ENCODE measurements at regions not wholly inside any gene's neighbourhood (a gene's known extent, or its start where the extent isn't known, plus 50 kb on each side); places are given as distances from the start of the nearest gene placed in this dataset.

DNA sequence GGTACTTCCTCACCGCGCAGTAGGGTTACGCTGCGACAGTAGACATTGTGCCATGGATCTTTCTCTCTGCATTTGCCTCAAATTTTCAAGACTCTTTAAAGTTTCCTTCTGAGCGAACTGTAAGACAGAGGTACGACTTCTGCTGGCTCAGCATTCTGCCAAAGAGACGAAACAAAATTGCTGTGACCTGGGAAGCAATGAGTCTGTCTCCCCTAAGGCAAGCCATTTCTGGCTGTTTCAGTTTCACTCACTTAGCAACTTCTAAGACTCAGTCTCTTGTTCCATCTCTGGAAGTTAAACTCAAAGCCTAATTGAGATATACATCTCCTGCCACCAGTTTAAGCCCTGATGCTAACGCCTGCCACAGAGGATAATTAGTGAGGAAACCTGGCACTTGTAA lies 510.9 kb upstream of the DAB1 start:
- Histone ChIP-seq H3K36me3 (no peaks in the 10 kb centered on the region), H3K4me3 (ENCODE audit: low read depth, low read length) (no peak overlapping the region), H3K27me3 (ENCODE audit: insufficient read depth, low read depth, severe bottlenecking) (no peaks in the 10 kb centered on the region), H3K27ac (no peak overlapping the region), H3K9me3 (ENCODE audit: severe bottlenecking) (no peaks in the 10 kb centered on the region)
- no peak for DNase-seq
- no peak for TF ChIP-seq CTCF (IDR thresholded peaks at IDR 0.05; ENCODE audit: low read depth, low read length)

GRCh38 chr1:57927003-57927402 lies 503.1 kb upstream of the DAB1 start:
- H3K9me3 ChIP-seq (ENCODE audit: severe bottlenecking): no peaks in the 10 kb centered on the region
- no peak for DNase-seq
- no peak for TF ChIP-seq CTCF (IDR thresholded peaks at IDR 0.05; ENCODE audit: low read depth, low read length)
- no peak overlapping the region for H3K27ac ChIP-seq
- H3K27me3 ChIP-seq (ENCODE audit: insufficient read depth, low read depth, severe bottlenecking): no peaks in the 10 kb centered on the region
- H3K4me3 ChIP-seq (ENCODE audit: low read depth, low read length): no peak overlapping the region
- H3K36me3 ChIP-seq: no peaks in the 10 kb centered on the region

DNA sequence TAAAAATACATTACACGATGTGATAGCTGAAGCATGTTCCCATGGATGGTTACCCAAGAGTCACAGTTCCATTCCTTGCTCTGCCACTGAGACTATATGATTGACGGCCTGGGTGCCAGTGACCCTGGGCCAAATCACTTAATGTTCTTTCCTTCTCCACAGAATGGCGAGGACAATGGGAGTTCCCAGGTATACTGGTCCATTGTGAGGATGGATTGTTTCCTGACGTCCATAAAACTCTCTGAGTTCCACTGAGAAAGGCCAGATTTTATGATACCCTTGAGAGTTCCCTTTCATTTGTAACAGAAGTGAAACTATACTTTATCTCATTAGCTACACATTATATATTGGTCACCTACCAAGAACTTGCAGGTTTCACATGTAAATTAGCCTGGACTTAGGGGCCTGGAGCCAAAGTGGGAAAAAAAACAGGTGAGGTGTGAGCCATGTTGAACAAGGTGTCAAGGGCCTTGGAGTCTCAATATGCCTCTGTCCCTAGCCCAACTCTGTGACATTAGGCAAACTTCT lies 502.2 kb upstream of the DAB1 start:
- H3K36me3 ChIP-seq: no peaks in the 10 kb centered on the region
- no peaks in the 10 kb centered on the region for H3K9me3 ChIP-seq (ENCODE audit: severe bottlenecking)
- no peak overlapping the region for H3K4me3 ChIP-seq (ENCODE audit: low read depth, low read length)
- H3K27ac ChIP-seq: no peak overlapping the region
- TF ChIP-seq CTCF (IDR thresholded peaks at IDR 0.05; ENCODE audit: low read depth, low read length): no peak
- DNase-seq: no peak
- H3K27me3 ChIP-seq (ENCODE audit: insufficient read depth, low read depth, severe bottlenecking): no peaks in the 10 kb centered on the region

DNA sequence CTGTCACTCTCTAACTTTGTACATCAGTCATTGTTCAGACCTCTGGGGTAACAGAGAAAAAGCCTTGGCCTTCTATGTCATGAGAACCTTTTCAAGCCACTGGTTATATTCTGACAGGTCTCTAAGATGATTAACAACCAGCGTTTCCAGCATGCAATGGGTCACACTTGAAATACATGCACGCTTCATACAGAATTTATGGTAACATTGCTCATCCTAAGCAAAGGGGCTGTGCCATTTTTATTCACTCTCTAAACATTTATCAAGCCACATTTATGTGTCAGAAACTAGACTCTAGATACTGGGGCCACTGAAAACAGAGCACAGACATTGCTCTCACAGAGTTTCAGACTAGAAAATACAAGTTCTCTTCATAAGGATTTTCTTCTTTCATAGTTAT lies 501.4 kb upstream of the DAB1 start:
- DNase-seq: no peak
- H3K9me3 ChIP-seq (ENCODE audit: severe bottlenecking): no peaks in the 10 kb centered on the region
- H3K27me3 ChIP-seq (ENCODE audit: insufficient read depth, low read depth, severe bottlenecking): no peaks in the 10 kb centered on the region
- TF ChIP-seq CTCF (IDR thresholded peaks at IDR 0.05; ENCODE audit: low read depth, low read length): no peak
- H3K36me3 ChIP-seq: no peaks in the 10 kb centered on the region
- no peak overlapping the region for H3K4me3 ChIP-seq (ENCODE audit: low read depth, low read length)
- H3K27ac ChIP-seq: no peak overlapping the region

DNA sequence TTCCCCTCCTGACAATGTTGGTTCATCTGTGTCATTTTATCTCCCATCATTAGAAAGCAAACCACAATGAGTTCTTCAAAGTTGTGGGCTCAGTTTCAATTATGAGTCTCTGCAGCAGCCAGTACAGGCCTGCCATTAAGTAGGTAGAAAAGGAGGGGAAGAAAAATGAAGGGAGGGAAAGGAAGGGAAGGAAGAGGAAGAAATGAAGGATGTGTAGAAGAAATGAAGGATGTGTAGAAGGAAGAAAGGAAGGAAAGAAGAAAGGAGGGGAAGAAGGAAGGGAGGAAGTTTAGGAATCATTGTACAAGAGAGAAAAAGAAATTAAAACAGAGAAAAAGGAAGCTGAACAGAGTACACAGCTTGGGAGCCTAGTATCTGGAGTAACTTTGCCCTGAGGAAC lies 498.3 kb upstream of the DAB1 start:
- no peaks in the 10 kb centered on the region for H3K27me3 ChIP-seq (ENCODE audit: insufficient read depth, low read depth, severe bottlenecking)
- TF ChIP-seq CTCF (IDR thresholded peaks at IDR 0.05; ENCODE audit: low read depth, low read length): no peak
- no peak overlapping the region for H3K4me3 ChIP-seq (ENCODE audit: low read depth, low read length)
- no peaks in the 10 kb centered on the region for H3K36me3 ChIP-seq
- no peaks in the 10 kb centered on the region for H3K9me3 ChIP-seq (ENCODE audit: severe bottlenecking)
- no peak overlapping the region for H3K27ac ChIP-seq
- DNase-seq: no peak

DNA sequence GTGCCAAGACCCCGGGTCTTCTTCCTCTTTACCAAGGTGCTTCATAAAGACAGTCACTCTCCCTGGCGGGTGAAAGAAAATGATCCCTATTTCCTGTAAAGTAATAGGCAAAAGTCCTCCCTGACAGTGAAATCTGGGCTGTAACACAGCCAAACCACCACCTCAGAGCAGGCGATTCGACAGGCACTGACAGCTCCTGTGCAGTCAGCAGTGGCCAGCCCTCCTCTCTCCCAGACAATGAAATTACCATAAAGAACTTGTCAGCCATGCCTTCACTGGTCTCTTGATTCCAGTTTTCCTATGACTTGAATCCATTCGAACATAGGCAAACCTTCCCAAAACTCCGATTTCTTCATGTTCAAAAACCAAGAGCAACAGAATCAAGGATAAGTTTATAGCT lies 492.2 kb upstream of the DAB1 start:
- DNase-seq: no peak
- H3K27ac ChIP-seq: no peak overlapping the region
- no peaks in the 10 kb centered on the region for H3K9me3 ChIP-seq (ENCODE audit: severe bottlenecking)
- no peaks in the 10 kb centered on the region for H3K27me3 ChIP-seq (ENCODE audit: insufficient read depth, low read depth, severe bottlenecking)
- TF ChIP-seq CTCF (IDR thresholded peaks at IDR 0.05; ENCODE audit: low read depth, low read length): no peak
- H3K36me3 ChIP-seq: no peaks in the 10 kb centered on the region
- H3K4me3 ChIP-seq (ENCODE audit: low read depth, low read length): no peak overlapping the region
